DMS79 treated with DMSO at 0.1 percent for 48 hours (cell line): ENCODE measurements at regions not wholly inside any gene's neighbourhood (a gene's known extent, or its start where the extent isn't known, plus 50 kb on each side); places are given as distances from the start of the nearest gene placed in this dataset.
A peak's percentile ranks its signal among the peaks of the same experiment; 100 is the strongest.
"Not testable (repeated sequence)": the region's sequence is repeated elsewhere in the genome, so short reads cannot be mapped to it uniquely, and the experiment has no call there.

ENCODE experiments used
- DNase-seq: peaks from one replicate; lab custom pipeline; 2025; lab: John Stamatoyannopoulos, UW

- no peak for DNase-seq
Observed at GRCh38 chr1:232416026-232416568, 213.8 kb downstream of the SIPA1L2 start.

- DNase-seq = not testable (repeated sequence)
Observed at GRCh38 chr1:232415481-232415880, 214.5 kb downstream of the SIPA1L2 start.

GRCh38 chr1:232414100-232414499 lies 215.8 kb downstream of the SIPA1L2 start:
- no peak for DNase-seq

- DNase-seq = no peak
Observed at GRCh38 chr1:232413674-232414073, 216.3 kb downstream of the SIPA1L2 start.

GRCh38 chr1:232409584-232409983 lies 220.3 kb downstream of the SIPA1L2 start:
- DNase-seq = no peak

- no peak for DNase-seq
Observed at GRCh38 chr1:232407120-232407519, 222.8 kb downstream of the SIPA1L2 start.

GRCh38 chr1:232405781-232406180 lies 224.2 kb downstream of the SIPA1L2 start:
- no peak for DNase-seq

- DNase-seq = no peak
Observed at GRCh38 chr1:232404981-232405731, 224.8 kb downstream of the SIPA1L2 start.

- DNase-seq = no peak
Observed at GRCh38 chr1:232404227-232404626, 225.7 kb downstream of the SIPA1L2 start.

- no peak for DNase-seq
Observed at GRCh38 chr1:232403017-232403714, 226.8 kb downstream of the SIPA1L2 start.

GRCh38 chr1:232398823-232399222 lies 231.1 kb downstream of the SIPA1L2 start:
- DNase-seq = no peak

- no peak for DNase-seq
Observed at GRCh38 chr1:232393444-232394146, 236.3 kb downstream of the SIPA1L2 start.

GRCh38 chr1:232393010-232393409 lies 236.9 kb downstream of the SIPA1L2 start:
- DNase-seq = peak; percentile 87

- DNase-seq = peak; percentile 60
Observed at GRCh38 chr1:232390590-232390989, 239.3 kb downstream of the SIPA1L2 start.

GRCh38 chr1:232389744-232390143 lies 240.2 kb downstream of the SIPA1L2 start:
- DNase-seq = no peak

GRCh38 chr1:232388363-232388762 lies 241.6 kb downstream of the SIPA1L2 start:
- DNase-seq = no peak

GRCh38 chr1:232386721-232387510 lies 243.0 kb downstream of the SIPA1L2 start:
- DNase-seq = no peak

- DNase-seq = no peak
Observed at GRCh38 chr1:232386294-232386693, 243.6 kb downstream of the SIPA1L2 start.

GRCh38 chr1:232385221-232385620 lies 244.7 kb downstream of the SIPA1L2 start:
- DNase-seq = no peak

- DNase-seq = no peak
Observed at GRCh38 chr1:232384171-232384883, 245.6 kb downstream of the SIPA1L2 start.
